IMR-90 (cell line): ENCODE measurements at regions not wholly inside any gene's neighbourhood (a gene's known extent, or its start where the extent isn't known, plus 50 kb on each side); places are given as distances from the start of the nearest gene placed in this dataset.

Experiments
- ATAC-seq: fragments of 200-7000 bp; cut with Tn5 transposase; 2 replicates; pipeline ENCODE4 v1.9.1; 2020; ENCODE audit warnings: low read depth, mild to moderate bottlenecking, moderate library complexity
- BruUV-seq: library from RNA; stranded (reverse); fragments of 400-500 nt; replicated peaks from 2 replicates; lab custom pipeline; 2021; lab: Mats Ljungman, UMichigan
- CTCF ChIA-PET: fragments of 300-600 bp; formaldehyde crosslinking; extraction: SDS; loops from one replicate; lab custom pipeline; 2021; ENCODE audit warnings: antibody characterized with exemption; lab: Yijun Ruan, JAX
- POLR2A ChIA-PET: fragments of 300-600 bp; sonication (Branson Sonifier 250); formaldehyde crosslinking; loops from one replicate; lab custom pipeline; 2022; ENCODE audit warnings: antibody characterized with exemption; ENCODE audit not compliant: unreplicated experiment; lab: Charles Lee
- DNase-seq: peaks from one replicate; pipeline ENCODE4 v3.0.0; 2013
- H2AFZ ChIP-seq: replicated peaks from 2 replicates; pipeline ENCODE3; 2013; ENCODE audit warnings: low read length, mild to moderate bottlenecking; ENCODE audit not compliant: poor library complexity
- H2AK5ac ChIP-seq: 2 replicates; pipeline ENCODE4 v1.6.1; 2013; ENCODE audit warnings: low read depth, low read length, inconsistent platforms
- H2AK9ac ChIP-seq: replicated peaks from 2 replicates; pipeline ENCODE3; 2013; ENCODE audit warnings: mild to moderate bottlenecking, low read depth, low read length, moderate library complexity; ENCODE audit not compliant: poor library complexity
- H2BK120ac ChIP-seq: 2 replicates; pipeline ENCODE4 v1.6.1; 2013; ENCODE audit warnings: low read depth, low read length, inconsistent platforms
- H2BK15ac ChIP-seq: 3 replicates; pipeline ENCODE4 v1.6.1; 2013; ENCODE audit warnings: low read depth, low read length, inconsistent platforms
- H2BK20ac ChIP-seq: 2 replicates; pipeline ENCODE4 v1.6.1; 2013; ENCODE audit warnings: low read depth, mild to moderate bottlenecking, inconsistent platforms, low read length, moderate library complexity
- H2BK5ac ChIP-seq: 2 replicates; pipeline ENCODE4 v1.6.1; 2013; ENCODE audit warnings: mild to moderate bottlenecking, low read depth, low read length, inconsistent platforms; ENCODE audit not compliant: poor library complexity, severe bottlenecking
- H3K14ac ChIP-seq: replicated peaks from 2 replicates; pipeline ENCODE4 v1.6.1; 2013; ENCODE audit warnings: low read depth, low read length, inconsistent platforms
- H3K18ac ChIP-seq: 2 replicates; pipeline ENCODE4 v1.6.1; 2013; ENCODE audit warnings: low read depth, low read length, control low read depth
- H3K23ac ChIP-seq: 2 replicates; pipeline ENCODE4 v1.6.1; 2013; ENCODE audit warnings: low read depth, low read length, inconsistent platforms
- H3K27ac ChIP-seq: 2 replicates; pipeline ENCODE4 v1.5.1; 2013; ENCODE audit warnings: mild to moderate bottlenecking, control low read depth, low read length; ENCODE audit not compliant: insufficient read depth
- H3K27me3 ChIP-seq: 2 replicates; pipeline ENCODE4 v1.6.1; 2013; ENCODE audit warnings: low read length; ENCODE audit not compliant: control insufficient read depth, insufficient read depth
- H3K36me3 ChIP-seq: 2 replicates; pipeline ENCODE4 v1.6.1; 2013; ENCODE audit warnings: low read length, mixed read lengths; ENCODE audit not compliant: control insufficient read depth, insufficient read depth
- H3K4ac ChIP-seq: 2 replicates; pipeline ENCODE4 v1.6.1; 2013; ENCODE audit warnings: low read depth, low read length, inconsistent platforms
- H3K4me1 ChIP-seq: 2 replicates; pipeline ENCODE4 v1.6.1; 2013; ENCODE audit warnings: low read length, mixed read lengths; ENCODE audit not compliant: control insufficient read depth, insufficient read depth
- H3K4me2 ChIP-seq: 2 replicates; pipeline ENCODE4 v1.6.1; 2013; ENCODE audit warnings: low read depth, mild to moderate bottlenecking, control low read depth, low read length, moderate library complexity
- H3K4me3 ChIP-seq: 2 replicates; pipeline ENCODE4 v1.5.1; 2013; ENCODE audit warnings: low read depth, mild to moderate bottlenecking, control low read depth, low read length, moderate library complexity; ENCODE audit not compliant: insufficient read depth
- H3K56ac ChIP-seq: 2 replicates; pipeline ENCODE4 v1.6.1; 2013; ENCODE audit warnings: low read length, inconsistent platforms; ENCODE audit not compliant: insufficient read depth; ENCODE audit errors: extremely low read depth
- H3K79me1 ChIP-seq, 2 experiments: 2 replicates each; pipeline ENCODE4 v1.6.1; 2013; ENCODE audit warnings: low read length in 2 of 2, inconsistent platforms in 1 of 2, low read depth in 1 of 2
- H3K9ac ChIP-seq: 2 replicates; pipeline ENCODE4 v1.6.1; 2013; ENCODE audit warnings: low read depth, low read length, control low read depth
- H3K9me1 ChIP-seq: 2 replicates; pipeline ENCODE4 v1.6.1; 2013; ENCODE audit warnings: low read length, inconsistent platforms; ENCODE audit not compliant: insufficient read depth
- H3K9me3 ChIP-seq: 2 replicates; pipeline ENCODE4 v1.6.1; 2013; ENCODE audit warnings: low read length; ENCODE audit not compliant: control insufficient read depth, insufficient read depth
- H4K20me1 ChIP-seq: 2 replicates; pipeline ENCODE4 v1.6.1; 2013; ENCODE audit warnings: low read length, inconsistent platforms; ENCODE audit not compliant: insufficient read depth
- H4K5ac ChIP-seq: 2 replicates; pipeline ENCODE4 v1.6.1; 2013; ENCODE audit warnings: mild to moderate bottlenecking, low read depth, low read length, control low read depth
- H4K8ac ChIP-seq, 2 experiments: 2 replicates each; pipeline ENCODE4 v1.6.1; 2013; ENCODE audit warnings: low read depth in 2 of 2, low read length in 2 of 2, control low read depth in 1 of 2, inconsistent platforms in 1 of 2
- H4K91ac ChIP-seq: 2 replicates; pipeline ENCODE4 v1.6.1; 2013; ENCODE audit warnings: low read depth, low read length, inconsistent platforms; ENCODE audit not compliant: insufficient read depth
- BHLHE40 ChIP-seq: fragments of 150-350 bp; IDR thresholded peaks from 2 replicates; pipeline ENCODE4 v1.6.1; 2016; ENCODE audit warnings: mild to moderate bottlenecking, low read depth, low read length
- CEBPB ChIP-seq: IDR thresholded peaks from 2 replicates; pipeline ENCODE4 v1.6.1; 2012; ENCODE audit warnings: low read depth, low read length, improper control_type of control experiment
- CTCF ChIP-seq: conservative IDR thresholded peaks from 2 replicates; pipeline ENCODE4 v1.5.1; 2012; ENCODE audit warnings: mild to moderate bottlenecking, low read depth, low read length, improper control_type of control experiment
- POLR2A ChIP-seq: IDR thresholded peaks from 2 replicates; pipeline ENCODE4 v1.6.1; 2012; ENCODE audit warnings: mild to moderate bottlenecking, low read depth, low read length
- RAD21 ChIP-seq: IDR thresholded peaks from 2 replicates; pipeline ENCODE4 v1.6.1; 2012; ENCODE audit warnings: low read length, improper control_type of control experiment
- RFX5 ChIP-seq: IDR thresholded peaks from 2 replicates; pipeline ENCODE4 v1.8.0; 2012; ENCODE audit warnings: low read depth, mild to moderate bottlenecking, low read length, moderate library complexity
- SMC3 ChIP-seq: fragments of 150-350 bp; IDR thresholded peaks from 2 replicates; pipeline ENCODE4 v1.6.1; 2016; ENCODE audit warnings: low read depth, mild to moderate bottlenecking, antibody characterized with exemption, low read length, moderate library complexity
- USF2 ChIP-seq: fragments of 150-350 bp; IDR thresholded peaks from 2 replicates; pipeline ENCODE4 v1.6.1; 2017; ENCODE audit warnings: mild to moderate bottlenecking, antibody characterized with exemption, low read length, low read depth
- WGBS, 2 experiments: methylation state at CpG; one replicate each; pipeline versions ENCODE4 v1.1.5 to v1.1.7; 2013; ENCODE audit warnings: missing lambda C conversion rate in 2 of 2; ENCODE audit not compliant: insufficient read length in 1 of 2; ENCODE audit errors: extremely low coverage in 2 of 2; 5-methylcytosine and 5-hydroxymethylcytosine counted together
- dilution Hi-C: fragments of 300-500 bp; cut with HindIII; formaldehyde crosslinking; loops from one replicate; pipeline ENCODE4 v1.14.3; 2018; ENCODE audit warnings: low sequenced_read_pairs; ENCODE audit not compliant: unreplicated experiment
- in situ Hi-C: fragments of 300-500 bp; cut with MboI; formaldehyde crosslinking; loops from 3 replicates; pipeline ENCODE4 v1.14.3; 2019; ENCODE audit warnings: low sequenced_read_pairs, inconsistent platforms, mixed read lengths
- intact Hi-C: fragments of 100-400 bp; cut with micrococcal nuclease; formaldehyde crosslinking; loops from 2 replicates; pipeline ENCODE4 v1.10.0; 2022

GRCh38 chr2:151053661-151053990, 208.0 kb downstream of the RBM43 start:
- H3K27ac ChIP-seq, result no peak overlapping the region
- in situ Hi-C loops, result loop anchor here (10.0 kb wide), 1 partner anchor 569 kb away; the partner anchor contains the start of gene RND3
- H3K18ac ChIP-seq, result no peak overlapping the region
- intact Hi-C loops, result loop anchor here (5.0 to 10.0 kb wide), 3 partner anchors 184 to 1459 kb away; no protein-coding TSS in a partner anchor
- H3K9me3 ChIP-seq, result no peaks in the 10 kb centered on the region
- no peaks in the 10 kb centered on the region for H3K9me1 ChIP-seq
- H3K36me3 ChIP-seq, result no peaks in the 10 kb centered on the region
- no peaks in the 10 kb centered on the region for H4K20me1 ChIP-seq
- H3K9ac ChIP-seq, result no peak overlapping the region
- peak; percentile 54; the same call in 1 of the 2 replicates for TF ChIP-seq RFX5
- no peak for TF ChIP-seq POLR2A
- TF ChIP-seq SMC3, result no peak
- TF ChIP-seq RAD21, result no peak
- TF ChIP-seq USF2, result no peak
- no peak for TF ChIP-seq CEBPB
- no peak for TF ChIP-seq CTCF
- TF ChIP-seq BHLHE40, result no peak
- no peak overlapping the region for H2AFZ ChIP-seq
- ChIA-PET CTCF (no interaction called here), POLR2A (no interaction called here)
- H3K79me1 ChIP-seq, result no peaks in the 10 kb centered on the region
- H2AK5ac ChIP-seq, result no peak overlapping the region
- WGBS, 2 experiments, result 83% methylated on average over 1 of the region's 1 CpG; no CpG with 5 or more reads in 1 of the 2 experiments
- dilution Hi-C loops, result no loop called here
- H3K56ac ChIP-seq, result no peak overlapping the region
- no peak overlapping the region for H3K14ac ChIP-seq
- H3K4ac ChIP-seq, result no peak overlapping the region
- H4K91ac ChIP-seq, result no peak overlapping the region
- no peak overlapping the region for H4K8ac ChIP-seq
- H3K4me3 ChIP-seq, result no peak overlapping the region
- peaks cover 2% of the 10 kb centered on the region; the same call in 1 of the 2 replicates for H3K4me1 ChIP-seq
- no peak overlapping the region for H3K23ac ChIP-seq
- no peak for DNase-seq
- H2BK5ac ChIP-seq, result no peak overlapping the region
- no TSS peak for BruUV-seq
- H2AK9ac ChIP-seq, result no peak overlapping the region
- no peak overlapping the region for H3K4me2 ChIP-seq
- no peak for ATAC-seq
- no peak overlapping the region for H2BK120ac ChIP-seq
- no peak overlapping the region for H2BK15ac ChIP-seq
- no peak overlapping the region for H2BK20ac ChIP-seq
- H4K5ac ChIP-seq, result no peak overlapping the region
- no peaks in the 10 kb centered on the region for H3K27me3 ChIP-seq
